Mesendoderm (in vitro differentiated cells): ENCODE measurements at regions not wholly inside any gene's neighbourhood (a gene's known extent, or its start where the extent isn't known, plus 50 kb on each side); places are given as distances from the start of the nearest gene placed in this dataset.

ENCODE experiments used
- DNase-seq: peaks from one replicate; pipeline ENCODE4 v3.0.0; 2013
- H2AK5ac ChIP-seq: 2 replicates; pipeline ENCODE4 v1.6.1; 2013; ENCODE audit warnings: low read length, inconsistent platforms
- H2BK120ac ChIP-seq: 2 replicates; pipeline ENCODE4 v1.6.1; 2013; ENCODE audit warnings: low read depth, mild to moderate bottlenecking, low read length, moderate library complexity, mixed read lengths
- H2BK15ac ChIP-seq: replicated peaks from 2 replicates; pipeline ENCODE4 v1.6.1; 2013; ENCODE audit warnings: low read depth, mild to moderate bottlenecking, moderate library complexity
- H2BK5ac ChIP-seq: 2 replicates; pipeline ENCODE4 v1.6.1; 2013; ENCODE audit warnings: low read length, inconsistent platforms
- H3K18ac ChIP-seq: 2 replicates; pipeline ENCODE4 v1.6.1; 2013; ENCODE audit warnings: mild to moderate bottlenecking, low read length, mixed read lengths
- H3K23ac ChIP-seq: one replicate; pipeline ENCODE4 v1.6.1; 2013; ENCODE audit warnings: low read length
- H3K27ac ChIP-seq: 2 replicates; pipeline ENCODE4 v1.5.1; 2013; ENCODE audit warnings: low read depth, mild to moderate bottlenecking, inconsistent platforms, low read length, moderate library complexity
- H3K27me3 ChIP-seq: 2 replicates; pipeline ENCODE4 v1.6.1; 2013; ENCODE audit warnings: low read length, control low read depth, mild to moderate bottlenecking, inconsistent platforms; ENCODE audit not compliant: insufficient read depth, poor library complexity
- H3K36me3 ChIP-seq: 2 replicates; pipeline ENCODE4 v1.6.1; 2013; ENCODE audit warnings: low read length, inconsistent platforms; ENCODE audit not compliant: control insufficient read depth, insufficient read depth
- H3K4ac ChIP-seq: one replicate; pipeline ENCODE4 v1.6.1; 2013; ENCODE audit warnings: low read depth, mild to moderate bottlenecking, low read length, moderate library complexity
- H3K4me1 ChIP-seq: 2 replicates; pipeline ENCODE4 v1.6.1; 2013; ENCODE audit warnings: low read depth, low read length, inconsistent platforms; ENCODE audit not compliant: control insufficient read depth
- H3K4me2 ChIP-seq: 2 replicates; pipeline ENCODE4 v1.6.1; 2013; ENCODE audit warnings: low read length
- H3K4me3 ChIP-seq: 2 replicates; pipeline ENCODE4 v1.5.1; 2013; ENCODE audit warnings: mild to moderate bottlenecking, low read length
- H3K56ac ChIP-seq: one replicate; pipeline ENCODE4 v1.6.1; 2013; ENCODE audit warnings: low read length
- H3K79me1 ChIP-seq: 2 replicates; pipeline ENCODE4 v1.6.1; 2013; ENCODE audit warnings: low read length, inconsistent platforms
- H3K79me2 ChIP-seq: 2 replicates; pipeline ENCODE4 v1.6.1; 2013; ENCODE audit warnings: mild to moderate bottlenecking, low read length; ENCODE audit not compliant: control insufficient read depth, insufficient read depth
- H3K9ac ChIP-seq: 2 replicates; pipeline ENCODE4 v1.6.1; 2013; ENCODE audit warnings: low read length, inconsistent platforms
- H4K5ac ChIP-seq: one replicate; pipeline ENCODE4 v1.6.1; 2013; ENCODE audit warnings: low read length
- H4K8ac ChIP-seq: one replicate; pipeline ENCODE4 v1.6.1; 2013; ENCODE audit warnings: low read depth, mild to moderate bottlenecking, control low read depth, low read length, moderate library complexity
- WGBS: extraction: QIAGEN DNeasy Blood & Tissue Kit; methylation state at CpG from one replicate; pipeline ENCODE4 v1.1.7; 2013; ENCODE audit warnings: low lambda C conversion rate, missing lambda C conversion rate; ENCODE audit not compliant: insufficient coverage; ENCODE audit errors: extremely low coverage; 5-methylcytosine and 5-hydroxymethylcytosine counted together

GRCh38 chr6:170160628-170161611 lies 130.0 kb downstream of the DLL1 start:
- Histone ChIP-seq H2BK120ac (no peak overlapping the region), H3K4me1 (no peaks in the 10 kb centered on the region), H4K8ac (no peak overlapping the region), H3K56ac (no peak overlapping the region), H3K9ac (no peak overlapping the region), H3K18ac (no peak overlapping the region), H3K23ac (no peak overlapping the region), H2AK5ac (no peak overlapping the region), H2BK15ac (no peak overlapping the region), H4K5ac (no peak overlapping the region), H3K27ac (no peak overlapping the region), H3K4ac (no peak overlapping the region), H3K79me1 (no peaks in the 10 kb centered on the region), H3K4me3 (no peak overlapping the region), H3K36me3 (no peaks in the 10 kb centered on the region), H3K27me3 (no peaks in the 10 kb centered on the region), H2BK5ac (no peak overlapping the region), H3K4me2 (no peak overlapping the region), H3K79me2 (no peaks in the 10 kb centered on the region)
- no peak for DNase-seq
- no CpG with 5 or more reads among the region's 27 CpGs for WGBS

- Histone ChIP-seq H3K4ac (no peak overlapping the region), H3K4me3 (no peak overlapping the region), H2BK120ac (no peak overlapping the region), H3K18ac (no peak overlapping the region), H2AK5ac (no peak overlapping the region), H3K36me3 (no peaks in the 10 kb centered on the region), H3K4me2 (no peak overlapping the region), H3K56ac (no peak overlapping the region), H3K23ac (no peak overlapping the region), H2BK5ac (no peak overlapping the region), H4K8ac (no peak overlapping the region), H3K4me1 (no peaks in the 10 kb centered on the region), H4K5ac (no peak overlapping the region), H3K27ac (no peak overlapping the region), H3K9ac (no peak overlapping the region), H3K79me1 (no peaks in the 10 kb centered on the region), H3K27me3 (no peaks in the 10 kb centered on the region), H2BK15ac (no peak overlapping the region), H3K79me2 (no peaks in the 10 kb centered on the region)
- WGBS = no CpG with 5 or more reads among the region's 40 CpGs
- peak; percentile 27 for DNase-seq
These were observed 130.7 kb downstream of the DLL1 start for GRCh38 chr6:170160031-170160627.

GRCh38 chr6:170159022-170159965 lies 131.6 kb downstream of the DLL1 start:
- Histone ChIP-seq H4K5ac (no peak overlapping the region), H3K23ac (no peak overlapping the region), H3K79me1 (no peaks in the 10 kb centered on the region), H3K27me3 (no peaks in the 10 kb centered on the region), H2BK120ac (no peak overlapping the region), H3K9ac (no peak overlapping the region), H3K4me3 (no peak overlapping the region), H3K27ac (no peak overlapping the region), H3K4me1 (no peaks in the 10 kb centered on the region), H2BK5ac (no peak overlapping the region), H3K56ac (no peak overlapping the region), H3K4me2 (no peak overlapping the region), H2BK15ac (no peak overlapping the region), H2AK5ac (no peak overlapping the region), H3K18ac (no peak overlapping the region), H3K36me3 (no peaks in the 10 kb centered on the region), H4K8ac (no peak overlapping the region), H3K4ac (no peak overlapping the region), H3K79me2 (no peaks in the 10 kb centered on the region)
- no peak for DNase-seq
- no CpG with 5 or more reads among the region's 53 CpGs for WGBS

- Histone ChIP-seq H3K23ac (no peak overlapping the region), H4K5ac (no peak overlapping the region), H3K36me3 (no peaks in the 10 kb centered on the region), H3K56ac (no peak overlapping the region), H3K27ac (no peak overlapping the region), H2BK15ac (no peak overlapping the region), H4K8ac (no peak overlapping the region), H3K9ac (no peak overlapping the region), H3K79me1 (no peaks in the 10 kb centered on the region), H3K4me3 (no peak overlapping the region), H3K4ac (no peak overlapping the region), H2AK5ac (no peak overlapping the region), H3K27me3 (no peaks in the 10 kb centered on the region), H3K18ac (no peak overlapping the region), H2BK120ac (no peak overlapping the region), H3K4me2 (no peak overlapping the region), H2BK5ac (no peak overlapping the region), H3K4me1 (no peaks in the 10 kb centered on the region), H3K79me2 (no peaks in the 10 kb centered on the region)
- no peak for DNase-seq
- no CpG with 5 or more reads among the region's 29 CpGs for WGBS
These were observed 132.4 kb downstream of the DLL1 start for GRCh38 chr6:170158296-170159021.

- H3K79me1 ChIP-seq = no peaks in the 10 kb centered on the region
- no peak overlapping the region for H3K4me3 ChIP-seq
- H3K27ac ChIP-seq = no peak overlapping the region
- H3K4ac ChIP-seq = no peak overlapping the region
- H4K5ac ChIP-seq = no peak overlapping the region
- no peak for DNase-seq
- H3K23ac ChIP-seq = no peak overlapping the region
- no peaks in the 10 kb centered on the region for H3K27me3 ChIP-seq
- no peak overlapping the region for H3K18ac ChIP-seq
- H2BK15ac ChIP-seq = no peak overlapping the region
- H4K8ac ChIP-seq = no peak overlapping the region
- H3K4me2 ChIP-seq = no peak overlapping the region
- no peak overlapping the region for H2BK5ac ChIP-seq
- H2BK120ac ChIP-seq = no peak overlapping the region
- H3K79me2 ChIP-seq = no peaks in the 10 kb centered on the region
- no peak overlapping the region for H3K9ac ChIP-seq
- WGBS = no CpG with 5 or more reads among the region's 28 CpGs
- no peaks in the 10 kb centered on the region for H3K36me3 ChIP-seq
- H3K4me1 ChIP-seq = peaks cover under 1% of the 10 kb centered on the region
- no peak overlapping the region for H3K56ac ChIP-seq
- no peak overlapping the region for H2AK5ac ChIP-seq
These were observed 133.2 kb downstream of the DLL1 start for GRCh38 chr6:170157567-170158218.
